RWPE2 (cell line): ENCODE measurements at regions not wholly inside any gene's neighbourhood (a gene's known extent, or its start where the extent isn't known, plus 50 kb on each side); places are given as distances from the start of the nearest gene placed in this dataset.
A peak's percentile ranks its signal among the peaks of the same experiment; 100 is the strongest.

Experiments
- ATAC-seq: fragments of 200-7000 bp; cut with Tn5 transposase; 3 replicates; pipeline ENCODE4 v1.9.1; 2021; ENCODE audit warnings: low read depth
- DNase-seq: peaks from one replicate; pipeline ENCODE4 v3.0.0-alpha.2; 2020; ENCODE audit warnings: low spot score
- H3K27ac ChIP-seq: fragments of 450-650 bp; 2 replicates; pipeline ENCODE4 v1.5.1; 2017; ENCODE audit warnings: mild to moderate bottlenecking; ENCODE audit not compliant: poor library complexity, severe bottlenecking
- H3K27me3 ChIP-seq: fragments of 250-450 bp; sonication (Bioruptor Pico); 2 replicates; pipeline ENCODE4 v1.5.1; 2021; ENCODE audit warnings: mild to moderate bottlenecking, moderate library complexity; ENCODE audit not compliant: insufficient read depth, poor library complexity, severe bottlenecking
- H3K36me3 ChIP-seq: fragments of 250-450 bp; sonication (Bioruptor Pico); 2 replicates; pipeline ENCODE4 v1.5.1; 2020; ENCODE audit warnings: low read depth, mild to moderate bottlenecking, moderate library complexity
- H3K4me1 ChIP-seq: fragments of 250-450 bp; sonication (Bioruptor Pico); 2 replicates; pipeline ENCODE4 v1.5.1; 2021; ENCODE audit warnings: mild to moderate bottlenecking, moderate library complexity; ENCODE audit not compliant: insufficient read depth, poor library complexity, severe bottlenecking
- H3K4me3 ChIP-seq: fragments of 250-450 bp; sonication (Bioruptor Pico); 2 replicates; pipeline ENCODE4 v1.5.1; 2021; ENCODE audit warnings: mild to moderate bottlenecking, moderate library complexity; ENCODE audit not compliant: severe bottlenecking
- H3K9me3 ChIP-seq: fragments of 250-450 bp; sonication (Bioruptor Pico); 2 replicates; pipeline ENCODE4 v1.5.1; 2021; ENCODE audit warnings: mild to moderate bottlenecking, moderate library complexity; ENCODE audit not compliant: severe bottlenecking
- CTCF ChIP-seq: fragments of 450-650 bp; IDR thresholded peaks from one replicate; pipeline ENCODE4 v1.5.1; 2017; ENCODE audit warnings: mild to moderate bottlenecking, moderate library complexity; ENCODE audit not compliant: poor library complexity, severe bottlenecking

- Histone ChIP-seq H3K4me3 (no peak overlapping the region), H3K9me3 (no peaks in the 10 kb centered on the region), H3K27ac (no peak overlapping the region), H3K4me1 (peaks cover 23% of the 10 kb centered on the region), H3K27me3 (no peaks in the 10 kb centered on the region), H3K36me3 (no peaks in the 10 kb centered on the region)
- no peak for DNase-seq
- no peak for TF ChIP-seq CTCF
- no peak for ATAC-seq
These were observed 293.3 kb upstream of the TPM1 start for GRCh38 chr15:62749036-62749815.

- no peak for DNase-seq
- Histone ChIP-seq H3K27me3 (no peaks in the 10 kb centered on the region), H3K4me3 (no peak overlapping the region), H3K9me3 (no peaks in the 10 kb centered on the region), H3K27ac (no peak overlapping the region), H3K36me3 (no peaks in the 10 kb centered on the region), H3K4me1 (peaks cover 28% of the 10 kb centered on the region)
- TF ChIP-seq CTCF, result no peak
- ATAC-seq, result no peak
These were observed 292.1 kb upstream of the TPM1 start for GRCh38 chr15:62750471-62750870.

GRCh38 chr15:62752657-62753517 is 289.7 kb upstream of the TPM1 start:
- no peaks in the 10 kb centered on the region for H3K36me3 ChIP-seq
- H3K9me3 ChIP-seq, result no peaks in the 10 kb centered on the region
- DNase-seq (no peak), ATAC-seq (peak; percentile 39)
- no peaks in the 10 kb centered on the region for H3K27me3 ChIP-seq
- TF ChIP-seq CTCF, result no peak
- H3K4me3 ChIP-seq, result no peak overlapping the region
- peak overlapping the region; percentile 94 for H3K27ac ChIP-seq
- H3K4me1 ChIP-seq, result peaks cover 37% of the 10 kb centered on the region

- Histone ChIP-seq H3K4me3 (no peak overlapping the region), H3K27ac (peak overlapping the region; percentile 94), H3K9me3 (no peaks in the 10 kb centered on the region), H3K27me3 (no peaks in the 10 kb centered on the region), H3K4me1 (peaks cover 45% of the 10 kb centered on the region), H3K36me3 (no peaks in the 10 kb centered on the region)
- ATAC-seq, result peak; percentile 73
- no peak for DNase-seq
- TF ChIP-seq CTCF, result no peak
These were observed 288.9 kb upstream of the TPM1 start for GRCh38 chr15:62753518-62754221.
